ENCODE measurements at regions not wholly inside any gene's neighbourhood (a gene's known extent, or its start where the extent isn't known, plus 50 kb on each side); places are given as distances from the start of the nearest gene placed in this dataset.
A peak's percentile ranks its signal among the peaks of the same experiment; 100 is the strongest.

DNA sequence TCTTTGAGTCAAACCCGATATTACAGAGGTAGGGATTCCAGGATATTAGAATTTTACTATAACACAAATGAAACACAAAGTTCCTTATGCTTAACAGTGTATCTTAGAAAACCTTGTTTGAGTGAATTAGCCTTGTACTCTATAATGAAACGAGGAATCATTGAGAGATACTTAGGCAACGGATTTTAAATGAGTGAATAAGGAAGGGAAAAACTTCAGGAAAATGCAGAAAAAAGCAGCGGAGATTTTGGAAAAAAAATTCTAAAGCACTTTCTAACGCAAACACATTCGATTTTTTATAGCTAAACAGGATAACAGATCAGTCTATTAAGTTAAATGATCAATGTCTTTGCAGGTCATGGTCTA, 137.3 kb downstream of the HFE start:
- H3K4me3 ChIP-seq (ENCODE audit: low read depth, low read length), result peak overlapping the region; percentile 45
- no peaks in the 10 kb centered on the region for H3K27me3 ChIP-seq (ENCODE audit: control insufficient read depth, insufficient read depth, low read length)

DNA sequence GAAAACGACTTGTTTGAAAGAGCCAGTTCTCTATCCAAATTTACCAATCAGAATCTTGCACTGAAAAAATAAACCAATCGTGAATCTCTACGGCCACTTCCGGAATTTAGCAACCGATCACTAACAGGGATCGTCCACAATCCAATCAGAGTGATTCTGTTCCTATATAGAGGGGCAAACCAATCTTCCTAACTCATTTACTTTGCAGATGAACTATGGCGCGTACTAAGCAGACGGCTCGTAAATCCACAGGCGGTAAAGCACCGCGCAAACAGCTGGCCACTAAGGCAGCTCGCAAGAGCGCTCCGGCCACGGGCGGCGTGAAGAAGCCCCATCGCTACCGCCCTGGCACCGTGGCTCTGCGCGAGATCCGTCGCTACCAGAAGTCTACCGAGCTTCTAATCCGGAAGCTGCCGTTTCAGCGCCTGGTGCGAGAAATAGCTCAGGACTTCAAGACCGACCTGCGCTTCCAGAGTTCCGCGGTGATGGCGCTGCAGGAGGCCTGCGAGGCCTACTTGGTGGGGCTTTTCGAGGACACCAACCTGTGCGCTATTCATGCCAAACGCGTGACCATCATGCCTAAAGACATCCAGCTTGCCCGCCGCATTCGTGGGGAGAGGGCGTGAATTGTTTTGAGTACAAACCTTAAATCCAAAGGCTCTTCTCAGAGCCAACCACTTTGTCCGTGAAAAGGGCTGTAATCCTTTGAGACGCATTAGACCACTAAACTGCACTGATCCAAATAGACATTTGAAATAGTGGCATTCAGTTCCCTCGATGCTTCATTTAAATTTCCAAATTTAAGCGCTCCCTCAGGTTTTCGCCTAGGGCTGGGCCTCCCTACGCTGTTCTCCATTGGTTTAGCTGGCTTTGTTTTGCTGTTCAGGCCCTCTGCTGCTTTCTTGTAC, 138.0 kb downstream of the HFE start:
- DNase-seq (ENCODE audit: low read depth), result peak; percentile 95
- TF ChIP-seq, protein P1, sequence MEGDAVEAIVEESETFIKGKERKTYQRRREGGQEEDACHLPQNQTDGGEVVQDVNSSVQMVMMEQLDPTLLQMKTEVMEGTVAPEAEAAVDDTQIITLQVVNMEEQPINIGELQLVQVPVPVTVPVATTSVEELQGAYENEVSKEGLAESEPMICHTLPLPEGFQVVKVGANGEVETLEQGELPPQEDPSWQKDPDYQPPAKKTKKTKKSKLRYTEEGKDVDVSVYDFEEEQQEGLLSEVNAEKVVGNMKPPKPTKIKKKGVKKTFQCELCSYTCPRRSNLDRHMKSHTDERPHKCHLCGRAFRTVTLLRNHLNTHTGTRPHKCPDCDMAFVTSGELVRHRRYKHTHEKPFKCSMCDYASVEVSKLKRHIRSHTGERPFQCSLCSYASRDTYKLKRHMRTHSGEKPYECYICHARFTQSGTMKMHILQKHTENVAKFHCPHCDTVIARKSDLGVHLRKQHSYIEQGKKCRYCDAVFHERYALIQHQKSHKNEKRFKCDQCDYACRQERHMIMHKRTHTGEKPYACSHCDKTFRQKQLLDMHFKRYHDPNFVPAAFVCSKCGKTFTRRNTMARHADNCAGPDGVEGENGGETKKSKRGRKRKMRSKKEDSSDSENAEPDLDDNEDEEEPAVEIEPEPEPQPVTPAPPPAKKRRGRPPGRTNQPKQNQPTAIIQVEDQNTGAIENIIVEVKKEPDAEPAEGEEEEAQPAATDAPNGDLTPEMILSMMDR (IDR thresholded peaks at IDR 0.05; ENCODE audit: insufficient read depth, low read length, poor library complexity, severe bottlenecking), result peak; percentile 45
- H3K27me3 ChIP-seq (ENCODE audit: control insufficient read depth, insufficient read depth, low read length), result no peaks in the 10 kb centered on the region
- no peaks in the 10 kb centered on the region for H3K36me3 ChIP-seq (ENCODE audit: control insufficient read depth, insufficient read depth, low read length)
- H3K4me3 ChIP-seq (ENCODE audit: low read depth, low read length), result peak overlapping the region; percentile 45

More for the DNA sequence above, 137.3 kb downstream of the HFE start:
- TF ChIP-seq, protein P1 (IDR thresholded peaks at IDR 0.05; ENCODE audit: insufficient read depth, low read length, poor library complexity, severe bottlenecking), result no peak
- DNase-seq (ENCODE audit: low read depth), result no peak
- no peaks in the 10 kb centered on the region for H3K36me3 ChIP-seq (ENCODE audit: control insufficient read depth, insufficient read depth, low read length)

DNA sequence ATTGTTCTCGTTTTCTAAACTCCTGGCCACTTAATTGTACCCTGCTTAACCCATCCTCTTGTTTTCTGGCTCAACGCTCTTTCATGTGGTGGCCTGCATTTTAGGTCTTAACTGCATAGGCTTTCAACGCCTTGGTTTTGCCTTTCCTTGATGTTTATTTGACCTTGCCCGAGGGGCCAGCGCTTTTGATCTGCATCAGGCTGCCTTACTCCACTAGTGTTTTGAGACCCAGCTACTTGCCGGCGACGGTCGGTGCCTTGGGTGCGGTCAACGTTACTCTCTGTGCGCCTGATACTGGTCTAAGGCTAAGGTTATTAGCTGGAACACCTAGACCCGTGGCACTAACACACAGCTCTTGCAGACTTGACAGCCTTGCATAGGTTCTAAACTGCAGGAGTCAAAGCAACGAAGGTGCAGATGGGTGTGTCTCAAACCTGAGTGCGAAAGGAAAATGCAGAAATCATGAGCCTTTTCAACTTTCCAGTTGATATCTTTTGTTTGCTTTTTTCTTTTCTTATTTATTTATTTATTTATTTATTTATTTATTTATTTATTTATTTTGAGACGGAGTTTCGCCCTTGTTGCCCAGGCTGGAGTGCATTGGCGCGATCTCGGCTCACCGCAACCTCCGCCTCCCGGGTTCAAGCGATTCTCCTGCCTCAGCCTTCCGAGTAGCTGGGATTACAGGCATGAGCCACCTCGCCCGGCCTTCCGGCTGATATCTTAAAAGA, 138.8 kb downstream of the HFE start:
- TF ChIP-seq, protein P1 (IDR thresholded peaks at IDR 0.05; ENCODE audit: insufficient read depth, low read length, poor library complexity, severe bottlenecking), result no peak
- DNase-seq (ENCODE audit: low read depth), result no peak
- Histone ChIP-seq H3K4me3 (ENCODE audit: low read depth, low read length) (peak overlapping the region; percentile 45), H3K27me3 (ENCODE audit: control insufficient read depth, insufficient read depth, low read length) (no peaks in the 10 kb centered on the region), H3K36me3 (ENCODE audit: control insufficient read depth, insufficient read depth, low read length) (no peaks in the 10 kb centered on the region)

DNA sequence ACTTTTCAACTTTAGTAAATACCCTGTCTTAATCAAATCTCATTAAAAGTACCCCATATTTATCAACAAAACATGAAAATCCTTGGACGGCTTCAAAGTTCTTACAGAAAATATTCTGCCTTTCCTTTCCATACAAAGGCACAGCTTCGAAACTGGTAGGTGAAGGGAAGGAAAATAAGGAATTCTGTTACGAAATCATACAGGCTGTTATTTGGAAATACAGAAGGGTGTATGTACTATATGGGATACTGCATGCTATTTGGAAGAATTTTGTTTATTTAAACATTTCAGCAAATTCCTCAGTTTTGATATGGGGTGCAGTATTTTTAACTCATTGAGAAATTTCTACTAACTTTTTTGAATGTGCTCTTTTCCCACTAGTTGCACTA, 138.4 kb upstream of the BTN3A2 start:
- Histone ChIP-seq H3K4me3 (ENCODE audit: low read depth, low read length) (no peak overlapping the region), H3K27me3 (ENCODE audit: control insufficient read depth, insufficient read depth, low read length) (no peaks in the 10 kb centered on the region), H3K36me3 (ENCODE audit: control insufficient read depth, insufficient read depth, low read length) (no peaks in the 10 kb centered on the region)
- DNase-seq (ENCODE audit: low read depth), result no peak
- TF ChIP-seq, protein P1 (IDR thresholded peaks at IDR 0.05; ENCODE audit: insufficient read depth, low read length, poor library complexity, severe bottlenecking), result no peak

DNA sequence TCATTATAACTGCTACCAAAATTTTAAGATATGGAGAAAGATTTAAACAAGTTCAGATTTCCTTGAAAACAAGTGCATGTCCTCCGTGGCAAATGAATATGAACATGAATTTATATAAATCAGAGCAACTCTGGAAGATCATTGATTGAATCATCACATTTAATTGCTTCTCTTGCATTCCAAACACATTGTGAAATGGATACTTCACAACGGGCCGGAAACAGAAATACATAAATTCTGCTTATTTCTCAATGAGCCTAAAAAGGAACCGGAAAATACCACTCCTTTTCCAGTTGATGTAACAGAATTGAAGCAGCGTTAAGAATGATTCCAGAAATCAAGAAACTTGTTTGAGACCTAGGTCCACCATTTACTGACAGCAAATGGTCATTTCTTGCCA, 134.6 kb upstream of the BTN3A2 start:
- TF ChIP-seq, protein P1 (IDR thresholded peaks at IDR 0.05; ENCODE audit: insufficient read depth, low read length, poor library complexity, severe bottlenecking), result no peak
- Histone ChIP-seq H3K4me3 (ENCODE audit: low read depth, low read length) (no peak overlapping the region), H3K36me3 (ENCODE audit: control insufficient read depth, insufficient read depth, low read length) (no peaks in the 10 kb centered on the region), H3K27me3 (ENCODE audit: control insufficient read depth, insufficient read depth, low read length) (no peaks in the 10 kb centered on the region)
- DNase-seq (ENCODE audit: low read depth), result no peak

All from kidney epithelial cell (primary cell).